ENCODE measurements at regions not wholly inside any gene's neighbourhood (a gene's known extent, or its start where the extent isn't known, plus 50 kb on each side); places are given as distances from the start of the nearest gene placed in this dataset.

DNA sequence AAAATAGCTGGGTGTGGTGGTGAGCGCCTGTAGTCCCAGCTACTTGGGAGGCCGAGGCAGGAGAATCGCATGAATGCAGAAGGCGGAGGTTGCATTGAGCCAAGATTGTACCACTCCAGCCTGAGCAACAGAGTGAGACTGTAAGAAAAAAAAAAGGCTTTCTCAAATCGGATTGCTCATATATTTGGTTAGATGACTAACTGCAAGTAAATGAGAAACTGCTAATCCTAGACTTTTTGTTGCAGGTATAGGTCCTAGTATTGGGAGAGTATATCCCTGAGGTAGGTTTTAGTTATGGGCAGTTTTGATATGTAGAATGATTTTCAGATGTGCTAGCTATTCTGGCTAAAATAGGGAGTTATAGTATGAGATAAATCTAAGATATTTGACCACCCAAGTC is 944.8 kb downstream of the DNAH5 start:
- Histone ChIP-seq H3K36me3 (no peaks in the 10 kb centered on the region), H3K9me3 (no peaks in the 10 kb centered on the region), H3K4me3 (no peak overlapping the region), H3K4me1 (no peaks in the 10 kb centered on the region), H3K27me3 (no peaks in the 10 kb centered on the region), H3K27ac (no peak overlapping the region)
- no peak for DNase-seq
- no peak for TF ChIP-seq POLR2A (IDR thresholded peaks at IDR 0.05)
- no peak for TF ChIP-seq POLR2AphosphoS5 (IDR thresholded peaks at IDR 0.05)
- TF ChIP-seq, protein P1, sequence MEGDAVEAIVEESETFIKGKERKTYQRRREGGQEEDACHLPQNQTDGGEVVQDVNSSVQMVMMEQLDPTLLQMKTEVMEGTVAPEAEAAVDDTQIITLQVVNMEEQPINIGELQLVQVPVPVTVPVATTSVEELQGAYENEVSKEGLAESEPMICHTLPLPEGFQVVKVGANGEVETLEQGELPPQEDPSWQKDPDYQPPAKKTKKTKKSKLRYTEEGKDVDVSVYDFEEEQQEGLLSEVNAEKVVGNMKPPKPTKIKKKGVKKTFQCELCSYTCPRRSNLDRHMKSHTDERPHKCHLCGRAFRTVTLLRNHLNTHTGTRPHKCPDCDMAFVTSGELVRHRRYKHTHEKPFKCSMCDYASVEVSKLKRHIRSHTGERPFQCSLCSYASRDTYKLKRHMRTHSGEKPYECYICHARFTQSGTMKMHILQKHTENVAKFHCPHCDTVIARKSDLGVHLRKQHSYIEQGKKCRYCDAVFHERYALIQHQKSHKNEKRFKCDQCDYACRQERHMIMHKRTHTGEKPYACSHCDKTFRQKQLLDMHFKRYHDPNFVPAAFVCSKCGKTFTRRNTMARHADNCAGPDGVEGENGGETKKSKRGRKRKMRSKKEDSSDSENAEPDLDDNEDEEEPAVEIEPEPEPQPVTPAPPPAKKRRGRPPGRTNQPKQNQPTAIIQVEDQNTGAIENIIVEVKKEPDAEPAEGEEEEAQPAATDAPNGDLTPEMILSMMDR (IDR thresholded peaks at IDR 0.05), result no peak
- TF ChIP-seq EP300 (IDR thresholded peaks at IDR 0.05), result no peak
- WGBS, 2 donors, result 94% methylated on average over 5 of the region's 5 CpGs
- intact Hi-C loops (cut with DNase I), result no loop called here

GRCh38 chr5:12985142-12985541 is 959.3 kb downstream of the DNAH5 start:
- intact Hi-C loops (cut with DNase I), result no loop called here
- H3K9me3 ChIP-seq, result no peaks in the 10 kb centered on the region
- TF ChIP-seq POLR2AphosphoS5 (IDR thresholded peaks at IDR 0.05), result no peak
- TF ChIP-seq, protein P1 (IDR thresholded peaks at IDR 0.05), result no peak
- no peak for TF ChIP-seq EP300 (IDR thresholded peaks at IDR 0.05)
- no peak for TF ChIP-seq POLR2A (IDR thresholded peaks at IDR 0.05)
- no peak overlapping the region for H3K4me3 ChIP-seq
- no peaks in the 10 kb centered on the region for H3K27me3 ChIP-seq
- no peaks in the 10 kb centered on the region for H3K4me1 ChIP-seq
- H3K27ac ChIP-seq, result no peak overlapping the region
- 67 to 69% methylated on average over 4 of the region's 4 CpGs for WGBS, 2 donors
- DNase-seq, result no peak
- no peaks in the 10 kb centered on the region for H3K36me3 ChIP-seq

- Histone ChIP-seq H3K4me3 (no peak overlapping the region), H3K27me3 (no peaks in the 10 kb centered on the region), H3K27ac (no peak overlapping the region), H3K36me3 (no peaks in the 10 kb centered on the region), H3K4me1 (no peaks in the 10 kb centered on the region), H3K9me3 (no peaks in the 10 kb centered on the region)
- no peak for TF ChIP-seq POLR2AphosphoS5 (IDR thresholded peaks at IDR 0.05)
- no peak for TF ChIP-seq EP300 (IDR thresholded peaks at IDR 0.05)
- TF ChIP-seq, protein P1 (IDR thresholded peaks at IDR 0.05), result no peak
- no peak for TF ChIP-seq POLR2A (IDR thresholded peaks at IDR 0.05)
- intact Hi-C loops (cut with DNase I), result no loop called here
- 48 to 71% methylated on average over 3 of the region's 3 CpGs for WGBS, 2 donors
- no peak for DNase-seq
Observed at GRCh38 chr5:12974856-12975255, 969.6 kb downstream of the DNAH5 start.

DNA sequence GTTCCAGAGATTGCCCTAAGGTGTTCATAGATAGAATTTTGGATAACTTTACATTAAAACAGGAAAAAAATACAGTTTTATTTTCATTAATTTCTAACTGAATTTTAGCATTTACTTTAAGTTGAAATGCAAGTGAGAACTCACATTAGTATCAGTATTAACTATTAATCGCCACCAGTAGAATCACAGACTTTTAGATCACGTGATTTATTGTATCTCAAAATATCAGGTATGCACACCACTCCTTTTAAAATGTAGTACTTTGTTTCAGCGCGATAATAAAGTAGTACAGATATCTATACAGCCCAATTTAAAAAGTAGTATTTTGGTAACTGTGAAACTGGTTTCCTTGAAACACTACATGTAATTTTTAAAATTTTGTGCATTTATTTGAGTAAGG is 978.7 kb downstream of the DNAH5 start:
- Histone ChIP-seq H3K4me1 (no peaks in the 10 kb centered on the region), H3K9me3 (no peaks in the 10 kb centered on the region), H3K27me3 (no peaks in the 10 kb centered on the region), H3K27ac (no peak overlapping the region), H3K4me3 (no peak overlapping the region), H3K36me3 (no peaks in the 10 kb centered on the region)
- intact Hi-C loops (cut with DNase I), result no loop called here
- no peak for DNase-seq
- WGBS, 2 donors, result 83 to 90% methylated on average over 4 of the region's 4 CpGs
- TF ChIP-seq POLR2A (IDR thresholded peaks at IDR 0.05) (no peak), EP300 (IDR thresholded peaks at IDR 0.05) (no peak), POLR2AphosphoS5 (IDR thresholded peaks at IDR 0.05) (no peak)
- TF ChIP-seq, protein P1 (IDR thresholded peaks at IDR 0.05), result no peak

DNA sequence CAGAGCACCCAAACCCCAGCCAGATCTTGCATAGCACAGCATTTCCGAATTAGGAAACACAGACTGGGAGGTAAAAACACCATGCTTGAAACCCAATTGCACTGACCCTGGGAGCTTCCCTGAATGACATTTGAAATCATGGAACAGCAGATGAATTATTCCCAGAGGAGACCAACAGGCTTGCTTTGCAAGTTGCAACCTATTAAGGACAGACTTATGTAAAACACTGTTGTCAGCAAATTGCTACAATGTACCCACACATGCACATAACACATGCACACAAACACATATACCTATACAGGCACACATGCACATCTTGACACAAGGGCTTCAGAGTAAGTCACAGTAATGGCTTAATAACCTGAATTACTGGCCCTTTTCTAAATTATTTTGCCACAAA is 984.8 kb downstream of the DNAH5 start:
- 80 to 87% methylated on average over 1 of the region's 1 CpG for WGBS, 2 donors
- H3K27me3 ChIP-seq, result no peaks in the 10 kb centered on the region
- no peaks in the 10 kb centered on the region for H3K9me3 ChIP-seq
- H3K36me3 ChIP-seq, result no peaks in the 10 kb centered on the region
- no peaks in the 10 kb centered on the region for H3K4me1 ChIP-seq
- intact Hi-C loops (cut with DNase I), result no loop called here
- no peak for DNase-seq
- no peak overlapping the region for H3K4me3 ChIP-seq
- TF ChIP-seq, protein P1 (IDR thresholded peaks at IDR 0.05), result no peak
- TF ChIP-seq POLR2AphosphoS5 (IDR thresholded peaks at IDR 0.05) (no peak), POLR2A (IDR thresholded peaks at IDR 0.05) (no peak), EP300 (IDR thresholded peaks at IDR 0.05) (no peak)
- no peak overlapping the region for H3K27ac ChIP-seq

All from sigmoid colon (tissue), 6 donors.